Suprapubic skin (tissue), 4 donors: ENCODE measurements at regions not wholly inside any gene's neighbourhood (a gene's known extent, or its start where the extent isn't known, plus 50 kb on each side); places are given as distances from the start of the nearest gene placed in this dataset.

ENCODE experiments used
- CTCF ChIP-seq, 2 donors: fragments of 200-600 bp in 1 of 2; fragments of 450-650 bp in 1 of 2; sonication (generic) in 1 of 2; IDR thresholded peaks; one replicate each; pipeline ENCODE4 v1.5.1; 2016 to 2019; ENCODE audit warnings: antibody characterized with exemption in 2 of 2, mild to moderate bottlenecking in 1 of 2, moderate library complexity in 1 of 2
- EP300 ChIP-seq: sonication (generic); formaldehyde crosslinking; IDR thresholded peaks from one replicate; pipeline ENCODE4 v1.6.1; 2017; ENCODE audit warnings: antibody characterized with exemption
- POLR2A ChIP-seq, 2 donors: fragments of 450-650 bp; IDR thresholded peaks; one replicate each; pipeline ENCODE4 v1.6.1; 2017; ENCODE audit warnings: antibody characterized with exemption in 2 of 2, mild to moderate bottlenecking in 2 of 2, moderate library complexity in 2 of 2
- POLR2AphosphoS5 ChIP-seq, 3 donors: sonication (generic); formaldehyde crosslinking; IDR thresholded peaks; one replicate each; pipeline ENCODE4 v1.6.1; 2017; ENCODE audit warnings: antibody characterized with exemption in 3 of 3

GRCh38 chr2:210884227-210884626 lies 327.8 kb downstream of the CPS1 start:
- TF ChIP-seq CTCF (IDR thresholded peaks at IDR 0.05) (no peak), POLR2AphosphoS5 (IDR thresholded peaks at IDR 0.05) (no peak), POLR2A (IDR thresholded peaks at IDR 0.05) (no peak), EP300 (no peak)
